DND-41 (cell line): ENCODE measurements at regions not wholly inside any gene's neighbourhood (a gene's known extent, or its start where the extent isn't known, plus 50 kb on each side); places are given as distances from the start of the nearest gene placed in this dataset.

Experiments used
- EZH2 ChIP-seq: IDR thresholded peaks from 3 replicates; pipeline ENCODE4 v1.6.1; 2012; ENCODE audit warnings: borderline replicate concordance, low read depth, mild to moderate bottlenecking, moderate library complexity, low read length, inconsistent platforms; ENCODE audit not compliant: severe bottlenecking
- TF ChIP-seq, protein P1 (sequence below): IDR thresholded peaks from 2 replicates; pipeline ENCODE4 v1.5.1; 2012; ENCODE audit warnings: borderline replicate concordance, low read length, moderate library complexity, mild to moderate bottlenecking; ENCODE audit not compliant: poor library complexity, severe bottlenecking; ENCODE audit errors: extremely low read depth

DNA sequence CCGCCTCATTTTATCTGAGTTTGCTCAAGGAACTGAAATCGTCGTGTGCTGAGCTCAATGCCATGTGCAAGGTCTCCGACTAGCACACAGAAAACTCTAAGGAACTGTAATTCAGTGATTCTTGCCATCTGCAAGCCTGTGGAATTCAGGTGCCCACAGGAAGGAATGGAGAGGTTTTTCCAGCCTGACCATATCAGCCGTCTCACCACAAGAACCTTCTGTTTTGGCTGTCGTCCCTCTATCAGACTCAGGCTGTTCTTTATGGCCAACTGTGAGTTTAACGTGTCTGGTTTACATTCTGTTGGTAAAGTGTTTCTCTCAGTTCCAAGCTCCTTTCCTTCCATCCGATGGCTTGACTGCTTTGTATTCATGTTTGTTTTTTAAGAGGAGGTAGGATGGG, 293.5 kb downstream of the SPRY2 start:
- TF ChIP-seq, protein P1, sequence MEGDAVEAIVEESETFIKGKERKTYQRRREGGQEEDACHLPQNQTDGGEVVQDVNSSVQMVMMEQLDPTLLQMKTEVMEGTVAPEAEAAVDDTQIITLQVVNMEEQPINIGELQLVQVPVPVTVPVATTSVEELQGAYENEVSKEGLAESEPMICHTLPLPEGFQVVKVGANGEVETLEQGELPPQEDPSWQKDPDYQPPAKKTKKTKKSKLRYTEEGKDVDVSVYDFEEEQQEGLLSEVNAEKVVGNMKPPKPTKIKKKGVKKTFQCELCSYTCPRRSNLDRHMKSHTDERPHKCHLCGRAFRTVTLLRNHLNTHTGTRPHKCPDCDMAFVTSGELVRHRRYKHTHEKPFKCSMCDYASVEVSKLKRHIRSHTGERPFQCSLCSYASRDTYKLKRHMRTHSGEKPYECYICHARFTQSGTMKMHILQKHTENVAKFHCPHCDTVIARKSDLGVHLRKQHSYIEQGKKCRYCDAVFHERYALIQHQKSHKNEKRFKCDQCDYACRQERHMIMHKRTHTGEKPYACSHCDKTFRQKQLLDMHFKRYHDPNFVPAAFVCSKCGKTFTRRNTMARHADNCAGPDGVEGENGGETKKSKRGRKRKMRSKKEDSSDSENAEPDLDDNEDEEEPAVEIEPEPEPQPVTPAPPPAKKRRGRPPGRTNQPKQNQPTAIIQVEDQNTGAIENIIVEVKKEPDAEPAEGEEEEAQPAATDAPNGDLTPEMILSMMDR, result no peak
- TF ChIP-seq EZH2, result no peak
